Neural cell (in vitro differentiated cells): ENCODE measurements at regions not wholly inside any gene's neighbourhood (a gene's known extent, or its start where the extent isn't known, plus 50 kb on each side); places are given as distances from the start of the nearest gene placed in this dataset.

Source experiments
- H2AFZ ChIP-seq: fragments of 200-600, 300-800 bp; sonication (generic), shearing (Covaris generic); 2 replicates; pipeline ENCODE4 v1.6.0; 2014; ENCODE audit warnings: low read depth, mild to moderate bottlenecking, antibody characterized with exemption, low read length, moderate library complexity
- H3F3A ChIP-seq: fragments of 200-600 bp; shearing (Covaris generic); 2 replicates; pipeline ENCODE4 v1.6.1; 2016; ENCODE audit warnings: mild to moderate bottlenecking, moderate library complexity, mixed read lengths, antibody characterized with exemption, low read length; ENCODE audit not compliant: insufficient read depth, poor library complexity, severe bottlenecking
- H3K27ac ChIP-seq: fragments of 200-600, 300-800 bp; sonication (generic), shearing (Covaris generic); 2 replicates; pipeline ENCODE4 v1.5.1; 2014; ENCODE audit warnings: mild to moderate bottlenecking, low read length, moderate library complexity
- H3K27me3 ChIP-seq: fragments of 300-800, 200-600 bp; sonication (generic), shearing (Covaris generic); 2 replicates; pipeline ENCODE4 v1.6.0; 2014; ENCODE audit warnings: mild to moderate bottlenecking, low read depth, low read length, moderate library complexity; ENCODE audit not compliant: insufficient read depth
- H3K36me3 ChIP-seq: fragments of 300-800, 200-600 bp; sonication (generic), shearing (Covaris generic); 2 replicates; pipeline ENCODE4 v1.5.1; 2014; ENCODE audit warnings: mild to moderate bottlenecking, antibody characterized with exemption, low read length, moderate library complexity; ENCODE audit not compliant: insufficient read depth
- H3K4me2 ChIP-seq: fragments of 300-800, 200-600 bp; sonication (generic), shearing (Covaris generic); 2 replicates; pipeline ENCODE4 v1.6.0; 2014; ENCODE audit warnings: mild to moderate bottlenecking, low read length
- H3K4me3 ChIP-seq: fragments of 300-800, 200-600 bp; sonication (generic), shearing (Covaris generic); 2 replicates; pipeline ENCODE4 v1.5.1; 2014; ENCODE audit warnings: mild to moderate bottlenecking, low read length, moderate library complexity
- H3K79me2 ChIP-seq: fragments of 200-600 bp; shearing (Covaris generic); replicated peaks from 2 replicates; pipeline ENCODE4 v1.6.0; 2014; ENCODE audit warnings: mild to moderate bottlenecking, low read length, moderate library complexity; ENCODE audit not compliant: insufficient read depth
- H3K9ac ChIP-seq: fragments of 300-800, 200-600 bp; sonication (generic), shearing (Covaris generic); 2 replicates; pipeline ENCODE4 v1.6.1; 2016; ENCODE audit warnings: mild to moderate bottlenecking, low read length, mixed read lengths
- H3K9me2 ChIP-seq: fragments of 200-600 bp; shearing (Covaris generic); 2 replicates; pipeline ENCODE4 v1.6.1; 2016; ENCODE audit warnings: mild to moderate bottlenecking, low read length, mixed read lengths; ENCODE audit not compliant: insufficient read depth
- H3K9me3 ChIP-seq: fragments of 200-600, 300-800 bp; sonication (generic), shearing (Covaris generic); 2 replicates; pipeline ENCODE4 v1.6.1; 2016; ENCODE audit warnings: mild to moderate bottlenecking, mixed run types, low read length, moderate library complexity, mixed read lengths
- H4K20me1 ChIP-seq: fragments of 200-600 bp; shearing (Covaris generic); 2 replicates; pipeline ENCODE4 v1.6.1; 2016; ENCODE audit warnings: mild to moderate bottlenecking, mixed run types; ENCODE audit not compliant: insufficient read depth
- EP300 ChIP-seq: fragments of 450-650 bp; conservative IDR thresholded peaks from 2 replicates; pipeline ENCODE4 v1.6.1; 2014; ENCODE audit warnings: antibody characterized with exemption, mild to moderate bottlenecking, moderate library complexity; ENCODE audit not compliant: poor library complexity, severe bottlenecking
- EZH2 ChIP-seq: fragments of 200-600, 300-800 bp; shearing (Covaris generic), sonication (generic); IDR thresholded peaks from 2 replicates; pipeline ENCODE4 v1.6.1; 2014; ENCODE audit warnings: antibody characterized with exemption, low read length, borderline replicate concordance, mild to moderate bottlenecking; ENCODE audit not compliant: insufficient read depth, poor library complexity, severe bottlenecking
- MXI1 ChIP-seq: fragments of 450-650 bp; conservative IDR thresholded peaks from 2 replicates; pipeline ENCODE4 v1.6.1; 2014; ENCODE audit warnings: antibody characterized with exemption, mild to moderate bottlenecking; ENCODE audit not compliant: poor library complexity, severe bottlenecking
- POLR2AphosphoS5 ChIP-seq: IDR thresholded peaks from 2 replicates; pipeline ENCODE4 v1.6.1; 2012
- RAD21 ChIP-seq: fragments of 450-650 bp; conservative IDR thresholded peaks from 2 replicates; pipeline ENCODE4 v1.6.1; 2014; ENCODE audit warnings: antibody characterized with exemption, mild to moderate bottlenecking, moderate library complexity
- SMC3 ChIP-seq: fragments of 450-650 bp; conservative IDR thresholded peaks from 2 replicates; pipeline ENCODE4 v1.6.1; 2014; ENCODE audit warnings: antibody characterized with exemption, mild to moderate bottlenecking, moderate library complexity; ENCODE audit not compliant: poor library complexity
- TAF1 ChIP-seq: IDR thresholded peaks from 2 replicates; pipeline ENCODE4 v1.6.1; 2012; ENCODE audit warnings: low read depth
- TF ChIP-seq, protein P1 (sequence below): fragments of 450-650 bp; IDR thresholded peaks from 2 replicates; pipeline ENCODE4 v1.5.1; 2014; ENCODE audit warnings: antibody characterized with exemption, mild to moderate bottlenecking, moderate library complexity; ENCODE audit not compliant: poor library complexity, severe bottlenecking
- TF ChIP-seq, protein P2 (sequence below): IDR thresholded peaks from 2 replicates; pipeline ENCODE4 v1.6.1; 2012; ENCODE audit warnings: borderline replicate concordance

DNA sequence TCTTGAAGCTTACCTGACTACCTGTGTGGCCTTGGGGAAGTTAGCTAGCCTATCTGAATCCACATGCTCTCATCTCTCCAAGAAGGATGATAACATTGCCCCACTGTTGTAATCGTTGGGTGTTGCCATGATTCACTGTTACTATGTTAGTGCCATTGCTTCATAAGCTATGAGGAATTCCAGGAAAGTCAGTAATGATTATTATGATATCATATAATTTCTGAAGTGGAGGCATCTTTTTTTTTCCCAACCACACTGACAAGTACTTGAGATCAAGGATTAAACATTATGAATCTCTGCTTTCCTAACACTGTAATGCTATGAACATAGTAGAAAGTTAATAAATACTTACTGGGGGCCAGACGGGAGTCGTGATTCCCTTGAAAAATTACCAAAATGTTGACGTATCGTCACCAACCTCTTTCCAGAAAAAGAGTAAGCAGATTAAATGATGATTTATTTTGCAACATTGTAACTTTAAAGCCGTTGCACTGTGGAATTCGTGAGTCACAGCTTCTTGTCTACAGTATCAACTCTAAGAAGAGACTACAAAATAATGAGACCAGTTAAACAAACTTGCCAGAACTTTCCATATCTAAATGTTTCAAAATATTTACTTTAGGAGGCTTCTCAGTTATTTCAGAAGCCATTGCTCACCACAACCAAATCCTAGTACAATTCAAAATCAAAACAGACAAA, 459.9 kb downstream of the PIK3C3 start:
- Histone ChIP-seq H3F3A (no peaks in the 10 kb centered on the region), H3K79me2 (no peaks in the 10 kb centered on the region), H3K4me3 (no peak overlapping the region), H3K27ac (no peak overlapping the region), H3K9me2 (no peaks in the 10 kb centered on the region), H2AFZ (no peak overlapping the region), H3K9ac (no peak overlapping the region), H3K36me3 (no peaks in the 10 kb centered on the region), H3K4me2 (no peak overlapping the region), H3K27me3 (no peaks in the 10 kb centered on the region), H4K20me1 (no peaks in the 10 kb centered on the region), H3K9me3 (no peaks in the 10 kb centered on the region)
- TF ChIP-seq POLR2AphosphoS5 (no peak), EZH2 (no peak), EP300 (no peak)
- TF ChIP-seq, protein P1, sequence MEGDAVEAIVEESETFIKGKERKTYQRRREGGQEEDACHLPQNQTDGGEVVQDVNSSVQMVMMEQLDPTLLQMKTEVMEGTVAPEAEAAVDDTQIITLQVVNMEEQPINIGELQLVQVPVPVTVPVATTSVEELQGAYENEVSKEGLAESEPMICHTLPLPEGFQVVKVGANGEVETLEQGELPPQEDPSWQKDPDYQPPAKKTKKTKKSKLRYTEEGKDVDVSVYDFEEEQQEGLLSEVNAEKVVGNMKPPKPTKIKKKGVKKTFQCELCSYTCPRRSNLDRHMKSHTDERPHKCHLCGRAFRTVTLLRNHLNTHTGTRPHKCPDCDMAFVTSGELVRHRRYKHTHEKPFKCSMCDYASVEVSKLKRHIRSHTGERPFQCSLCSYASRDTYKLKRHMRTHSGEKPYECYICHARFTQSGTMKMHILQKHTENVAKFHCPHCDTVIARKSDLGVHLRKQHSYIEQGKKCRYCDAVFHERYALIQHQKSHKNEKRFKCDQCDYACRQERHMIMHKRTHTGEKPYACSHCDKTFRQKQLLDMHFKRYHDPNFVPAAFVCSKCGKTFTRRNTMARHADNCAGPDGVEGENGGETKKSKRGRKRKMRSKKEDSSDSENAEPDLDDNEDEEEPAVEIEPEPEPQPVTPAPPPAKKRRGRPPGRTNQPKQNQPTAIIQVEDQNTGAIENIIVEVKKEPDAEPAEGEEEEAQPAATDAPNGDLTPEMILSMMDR, result no peak

DNA sequence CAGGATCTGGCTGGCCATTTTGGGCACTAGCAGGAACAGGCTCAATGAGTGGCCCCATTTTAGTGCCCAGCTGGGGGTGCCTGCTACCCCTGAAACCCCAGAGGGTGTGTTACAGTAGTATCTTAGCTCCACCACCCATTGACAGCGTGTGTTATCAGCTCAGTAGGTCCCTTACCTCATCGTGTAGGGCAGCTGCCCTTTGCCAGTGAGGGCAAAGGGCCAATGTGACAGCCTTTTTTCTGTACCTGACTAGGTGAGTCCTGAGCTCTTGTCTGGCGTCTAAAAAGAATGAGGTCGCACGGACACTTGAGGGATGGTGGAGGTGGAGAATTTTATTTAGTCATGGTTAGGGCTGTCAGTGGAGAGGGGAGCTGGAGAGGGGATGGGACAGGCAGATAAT, 462.2 kb downstream of the PIK3C3 start:
- H3K27ac ChIP-seq, result no peak overlapping the region
- no peak overlapping the region for H2AFZ ChIP-seq
- TF ChIP-seq SMC3 (no peak), RAD21 (no peak), TAF1 (no peak), MXI1 (no peak), EZH2 (no peak), EP300 (no peak), POLR2AphosphoS5 (no peak)
- TF ChIP-seq, protein P1, result no peak
- TF ChIP-seq, protein P2, sequence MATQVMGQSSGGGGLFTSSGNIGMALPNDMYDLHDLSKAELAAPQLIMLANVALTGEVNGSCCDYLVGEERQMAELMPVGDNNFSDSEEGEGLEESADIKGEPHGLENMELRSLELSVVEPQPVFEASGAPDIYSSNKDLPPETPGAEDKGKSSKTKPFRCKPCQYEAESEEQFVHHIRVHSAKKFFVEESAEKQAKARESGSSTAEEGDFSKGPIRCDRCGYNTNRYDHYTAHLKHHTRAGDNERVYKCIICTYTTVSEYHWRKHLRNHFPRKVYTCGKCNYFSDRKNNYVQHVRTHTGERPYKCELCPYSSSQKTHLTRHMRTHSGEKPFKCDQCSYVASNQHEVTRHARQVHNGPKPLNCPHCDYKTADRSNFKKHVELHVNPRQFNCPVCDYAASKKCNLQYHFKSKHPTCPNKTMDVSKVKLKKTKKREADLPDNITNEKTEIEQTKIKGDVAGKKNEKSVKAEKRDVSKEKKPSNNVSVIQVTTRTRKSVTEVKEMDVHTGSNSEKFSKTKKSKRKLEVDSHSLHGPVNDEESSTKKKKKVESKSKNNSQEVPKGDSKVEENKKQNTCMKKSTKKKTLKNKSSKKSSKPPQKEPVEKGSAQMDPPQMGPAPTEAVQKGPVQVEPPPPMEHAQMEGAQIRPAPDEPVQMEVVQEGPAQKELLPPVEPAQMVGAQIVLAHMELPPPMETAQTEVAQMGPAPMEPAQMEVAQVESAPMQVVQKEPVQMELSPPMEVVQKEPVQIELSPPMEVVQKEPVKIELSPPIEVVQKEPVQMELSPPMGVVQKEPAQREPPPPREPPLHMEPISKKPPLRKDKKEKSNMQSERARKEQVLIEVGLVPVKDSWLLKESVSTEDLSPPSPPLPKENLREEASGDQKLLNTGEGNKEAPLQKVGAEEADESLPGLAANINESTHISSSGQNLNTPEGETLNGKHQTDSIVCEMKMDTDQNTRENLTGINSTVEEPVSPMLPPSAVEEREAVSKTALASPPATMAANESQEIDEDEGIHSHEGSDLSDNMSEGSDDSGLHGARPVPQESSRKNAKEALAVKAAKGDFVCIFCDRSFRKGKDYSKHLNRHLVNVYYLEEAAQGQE, result no peak
- H3K27me3 ChIP-seq, result no peaks in the 10 kb centered on the region
- H3K9ac ChIP-seq, result no peak overlapping the region
- no peaks in the 10 kb centered on the region for H3K9me3 ChIP-seq
- H3K79me2 ChIP-seq, result no peaks in the 10 kb centered on the region
- H3F3A ChIP-seq, result no peaks in the 10 kb centered on the region
- no peaks in the 10 kb centered on the region for H4K20me1 ChIP-seq
- no peaks in the 10 kb centered on the region for H3K9me2 ChIP-seq
- H3K36me3 ChIP-seq, result no peaks in the 10 kb centered on the region
- H3K4me3 ChIP-seq, result no peak overlapping the region
- no peak overlapping the region for H3K4me2 ChIP-seq
